HepG2 (cell line): ENCODE measurements at regions not wholly inside any gene's neighbourhood (a gene's known extent, or its start where the extent isn't known, plus 50 kb on each side); places are given as distances from the start of the nearest gene placed in this dataset.

Experiments used
- CCDC6 ChIP-seq: sonication (generic); formaldehyde crosslinking; IDR thresholded peaks from 2 replicates; pipeline ENCODE4 v1.8.1; 2022; ENCODE audit warnings: mild to moderate bottlenecking, missing genetic modification reagents, moderate library complexity
- DNMT1 ChIP-seq: sonication (generic); formaldehyde crosslinking; IDR thresholded peaks from 2 replicates; pipeline ENCODE4 v1.5.1; 2020; ENCODE audit warnings: mild to moderate bottlenecking, missing genetic modification reagents
- ETV6 ChIP-seq: sonication (generic); formaldehyde crosslinking; conservative IDR thresholded peaks from 2 replicates; pipeline ENCODE4 v1.4.0; 2020; ENCODE audit warnings: missing genetic modification reagents
- GTF3A ChIP-seq: sonication (generic); formaldehyde crosslinking; conservative IDR thresholded peaks from 2 replicates; pipeline ENCODE4 v1.4.0; 2020; ENCODE audit warnings: mild to moderate bottlenecking, missing genetic modification reagents
- HNRNPH1 ChIP-seq: fragments of 200-400 bp; formaldehyde crosslinking; optimal IDR thresholded peaks from 2 replicates; pipeline ENCODE3; 2017; ENCODE audit warnings: mild to moderate bottlenecking, low read depth, low read length
- KDM1A ChIP-seq: IDR thresholded peaks from 2 replicates; pipeline ENCODE4 v1.6.1; 2016; ENCODE audit warnings: missing compliant biosample characterization
- MAZ ChIP-seq, 2 experiments: sonication (generic) in 1 of 2; formaldehyde crosslinking in 1 of 2; IDR thresholded peaks; 2 replicates each; pipeline versions ENCODE4 v1.5.0 to v1.6.1; 2012 to 2020; ENCODE audit warnings: low read depth in 2 of 2, mild to moderate bottlenecking in 2 of 2, borderline replicate concordance in 1 of 2, improper control_type of control experiment in 1 of 2, low read length in 1 of 2, missing genetic modification reagents in 1 of 2, moderate library complexity in 1 of 2
- RARG ChIP-seq: sonication (generic); formaldehyde crosslinking; IDR thresholded peaks from 2 replicates; pipeline ENCODE4 v1.4.0; 2020; ENCODE audit warnings: low read depth, mild to moderate bottlenecking, missing genetic modification reagents
- RFX5 ChIP-seq: IDR thresholded peaks from 2 replicates; pipeline ENCODE4 v1.6.1; 2011; ENCODE audit warnings: low read depth, low read length, improper control_type of control experiment
- SP140L ChIP-seq: sonication (generic); formaldehyde crosslinking; IDR thresholded peaks from 2 replicates; pipeline ENCODE4 v1.4.0; 2020; ENCODE audit warnings: missing genetic modification reagents, borderline replicate concordance
- ZBTB38 ChIP-seq: sonication (generic); formaldehyde crosslinking; IDR thresholded peaks from 2 replicates; pipeline ENCODE4 v1.5.1; 2020; ENCODE audit warnings: mild to moderate bottlenecking, missing genetic modification reagents
- ZNF274 ChIP-seq: sonication (generic); formaldehyde crosslinking; IDR thresholded peaks from 2 replicates; pipeline ENCODE4 v1.5.1; 2020; ENCODE audit warnings: mild to moderate bottlenecking, missing genetic modification reagents
- ZNF276 ChIP-seq: sonication (generic); formaldehyde crosslinking; IDR thresholded peaks from 2 replicates; pipeline ENCODE4 v1.4.0; 2020; ENCODE audit warnings: mild to moderate bottlenecking, low read depth, missing genetic modification reagents
- ZNF30 ChIP-seq: sonication (generic); formaldehyde crosslinking; IDR thresholded peaks from 2 replicates; pipeline ENCODE4 v1.5.0; 2020; ENCODE audit warnings: mild to moderate bottlenecking, missing genetic modification reagents
- ZNF576 ChIP-seq: sonication (generic); formaldehyde crosslinking; IDR thresholded peaks from 2 replicates; pipeline ENCODE4 v1.4.0; 2020; ENCODE audit warnings: mild to moderate bottlenecking, missing genetic modification reagents
- ZNF609 ChIP-seq: sonication (generic); formaldehyde crosslinking; IDR thresholded peaks from 2 replicates; pipeline ENCODE4 v1.4.0; 2020; ENCODE audit warnings: mild to moderate bottlenecking, missing genetic modification reagents, borderline replicate concordance
- ZNF740 ChIP-seq: sonication (generic); formaldehyde crosslinking; IDR thresholded peaks from 2 replicates; pipeline ENCODE4 v1.4.0; 2020; ENCODE audit warnings: missing genetic modification reagents
- ZNF768 ChIP-seq: sonication (generic); formaldehyde crosslinking; IDR thresholded peaks from 2 replicates; pipeline ENCODE4 v1.4.0; 2020; ENCODE audit warnings: missing genetic modification reagents
- ZSCAN31 ChIP-seq: sonication (generic); formaldehyde crosslinking; IDR thresholded peaks from 2 replicates; pipeline ENCODE4 v1.5.0; 2020; ENCODE audit warnings: low read depth, mild to moderate bottlenecking, missing genetic modification reagents
- TF ChIP-seq, protein P1 (sequence below): sonication (generic); formaldehyde crosslinking; IDR thresholded peaks from 2 replicates; pipeline ENCODE4 v1.8.0; 2022; ENCODE audit warnings: low read depth, missing genetic modification reagents

DNA sequence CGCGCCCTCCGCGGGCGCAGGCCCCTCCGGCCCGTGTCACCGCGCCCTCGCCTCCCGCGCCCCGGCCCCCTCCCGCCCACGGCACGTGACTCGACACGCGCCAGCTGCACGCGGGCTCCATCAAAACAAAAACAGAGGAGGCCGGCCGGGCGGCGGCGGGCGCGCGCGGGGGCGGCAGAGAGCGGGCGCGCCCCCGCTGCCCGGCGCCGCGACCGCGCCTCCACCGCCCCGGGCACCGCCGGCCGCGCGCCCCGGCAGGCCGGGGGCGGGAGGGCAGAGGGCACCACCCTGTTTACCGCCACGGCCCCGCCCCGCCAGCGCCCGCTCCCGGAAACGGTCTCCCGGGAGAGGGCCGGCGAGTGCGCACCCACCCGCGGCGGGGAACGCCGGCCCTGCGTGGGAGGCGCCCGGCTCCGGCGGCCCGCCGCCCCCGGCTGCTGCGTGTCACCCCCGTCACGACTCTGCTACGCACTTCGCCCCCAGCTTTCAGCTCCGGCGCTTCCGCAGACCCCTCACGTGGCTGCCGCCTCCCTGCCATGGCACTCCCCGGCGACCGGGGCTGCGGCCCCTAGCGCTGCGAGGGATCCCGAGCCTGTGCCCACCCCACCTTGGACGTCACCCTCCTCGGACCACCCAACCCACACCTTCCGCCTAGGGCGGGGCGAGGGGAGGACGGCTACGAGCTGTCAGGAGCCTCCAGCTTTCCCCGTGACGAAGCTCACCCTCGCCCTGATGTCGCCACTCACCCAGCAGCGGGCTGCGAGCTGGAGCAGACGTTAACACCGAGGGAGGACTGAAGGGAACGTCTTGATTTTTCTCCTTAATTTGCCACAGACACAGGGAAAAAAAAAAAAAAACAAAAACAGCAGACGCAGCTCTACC lies 221.6 kb upstream of the MKLN1 start (continued):
- TF ChIP-seq ZNF609 (peak; percentile 54; the same call in 1 of the 2 replicates), ZNF274 (CRISPR knock-in tag) (no peak), RFX5 (no peak), HNRNPH1 (no peak), ZNF576 (CRISPR knock-in tag) (no peak; the same call in 1 of the 2 replicates), ZSCAN31 (CRISPR knock-in tag) (0 out of 2 replicates have a peak, but pooled peaks have one; percentile 29), ETV6 (CRISPR knock-in tag) (no peak), RARG (CRISPR knock-in tag) (no peak), MAZ (IDR thresholded peaks at IDR 0.05; ENCODE audit: borderline replicate concordance, low read depth, low read length) (peak; percentile 47; the same call in 1 of the 2 replicates), MAZ (CRISPR knock-in tag; IDR thresholded peaks at IDR 0.05; ENCODE audit: low read depth) (peak; percentile 90), ZNF276 (no peak), CCDC6 (CRISPR knock-in tag) (peak; percentile 78; the same call in 1 of the 2 replicates), ZNF768 (CRISPR knock-in tag) (peak; percentile 19; the same call in 1 of the 2 replicates), ZNF30 (CRISPR knock-in tag) (no peak), GTF3A (no peak), SP140L (CRISPR knock-in tag) (no peak), KDM1A (no peak), ZNF740 (no peak), DNMT1 (CRISPR knock-in tag) (no peak), ZBTB38 (CRISPR knock-in tag) (peak; percentile 53; the same call in 1 of the 2 replicates)
- TF ChIP-seq, protein P1, sequence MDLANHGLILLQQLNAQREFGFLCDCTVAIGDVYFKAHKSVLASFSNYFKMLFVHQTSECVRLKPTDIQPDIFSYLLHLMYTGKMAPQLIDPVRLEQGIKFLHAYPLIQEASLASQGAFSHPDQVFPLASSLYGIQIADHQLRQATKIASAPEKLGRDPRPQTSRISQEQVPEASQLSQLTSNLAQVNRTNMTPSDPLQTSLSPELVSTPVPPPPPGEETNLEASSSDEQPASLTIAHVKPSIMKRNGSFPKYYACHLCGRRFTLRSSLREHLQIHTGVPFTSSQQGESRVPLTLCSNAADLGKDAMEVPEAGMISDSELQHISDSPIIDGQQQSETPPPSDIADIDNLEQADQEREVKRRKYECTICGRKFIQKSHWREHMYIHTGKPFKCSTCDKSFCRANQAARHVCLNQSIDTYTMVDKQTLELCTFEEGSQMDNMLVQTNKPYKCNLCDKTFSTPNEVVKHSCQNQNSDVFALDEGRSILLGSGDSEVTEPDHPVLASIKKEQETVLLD (CRISPR knock-in tag) = peak; percentile 88
